HCT116 (cell line): ENCODE measurements at regions not wholly inside any gene's neighbourhood (a gene's known extent, or its start where the extent isn't known, plus 50 kb on each side); places are given as distances from the start of the nearest gene placed in this dataset.

Source experiments
- ATAC-seq: fragments of 200-7000 bp; cut with Tn5 transposase; 2 replicates; pipeline ENCODE4 v1.9.1; 2020; ENCODE audit warnings: mild to moderate bottlenecking, moderate library complexity
- BruUV-seq: library from RNA; stranded (reverse); fragments of 400-500 nt; replicated peaks from 2 replicates; lab custom pipeline; 2021; lab: Mats Ljungman, UMichigan
- CTCF ChIA-PET: fragments of 300-600 bp; sonication (Branson Sonifier 250); formaldehyde crosslinking; loops from one replicate; lab custom pipeline; 2021; ENCODE audit warnings: antibody characterized with exemption; lab: Charles Lee
- POLR2A ChIA-PET: fragments of 300-600, 350-600 bp; sonication (Branson Sonifier 250); formaldehyde crosslinking; loops from one replicate; lab custom pipeline; 2021; ENCODE audit warnings: antibody characterized with exemption; lab: Charles Lee
- RAD21 ChIA-PET, 2 experiments: fragments of 300-600 bp; sonication (Branson Sonifier 250); formaldehyde crosslinking; loops; one replicate each; lab custom pipeline; 2023; ENCODE audit warnings: low total read pairs in 2 of 2; ENCODE audit not compliant: uncharacterized antibody in 2 of 2, unreplicated experiment in 2 of 2, low non-redundant PET in 1 of 2; lab: Charles Lee
- DNase-seq: peaks from one replicate; pipeline ENCODE4 v3.0.0-alpha.2; 2010; ENCODE audit warnings: low read depth, low spot score
- H2AFZ ChIP-seq: fragments of 200-600 bp; shearing (Covaris generic), sonication (generic); 2 replicates; pipeline ENCODE4 v1.6.1; 2017; ENCODE audit warnings: low read depth, mixed run types, mixed read lengths, antibody characterized with exemption, low read length; ENCODE audit not compliant: poor library complexity, severe bottlenecking
- H3K27ac ChIP-seq: 2 replicates; pipeline ENCODE4 v1.5.1; 2012; ENCODE audit warnings: low read depth, low read length
- H3K27me3 ChIP-seq: fragments of 200-600 bp; sonication (generic); 2 replicates; pipeline ENCODE4 v1.6.1; 2016; ENCODE audit warnings: mixed run types, low read length, mixed read lengths; ENCODE audit not compliant: insufficient read depth
- H3K36me3 ChIP-seq, 2 experiments: fragments of 200-500 bp in 1 of 2; fragments of 200-600 bp in 1 of 2; sonication (Bioruptor generic) in 1 of 2; sonication (generic) in 1 of 2; 2 replicates each; pipeline versions ENCODE4 v1.5.1 to v1.6.1; 2014 to 2016; ENCODE audit warnings: low read length in 2 of 2, inconsistent platforms in 1 of 2, mixed read lengths in 1 of 2, mixed run types in 1 of 2; ENCODE audit not compliant: insufficient read depth in 2 of 2, control insufficient read depth in 1 of 2
- H3K4me1 ChIP-seq, 2 experiments: fragments of 200-600 bp in 1 of 2; sonication (generic) in 1 of 2; 2 replicates each; pipeline versions ENCODE4 v1.5.1 to v1.6.1; 2012 to 2017; ENCODE audit warnings: low read length in 2 of 2, inconsistent platforms in 1 of 2, mild to moderate bottlenecking in 1 of 2, mixed read lengths in 1 of 2, mixed run types in 1 of 2, moderate library complexity in 1 of 2; ENCODE audit not compliant: insufficient read depth in 2 of 2, control insufficient read depth in 1 of 2
- H3K4me2 ChIP-seq: fragments of 200-600 bp; sonication (generic); 2 replicates; pipeline ENCODE4 v1.6.1; 2017; ENCODE audit warnings: mixed run types, low read length, mixed read lengths
- H3K4me3 ChIP-seq, 2 experiments: fragments of 200-600 bp in 1 of 2; sonication (generic) in 1 of 2; replicated peaks in 1 of 2; 2 replicates each; pipeline ENCODE4 v1.5.1; 2011 to 2016; ENCODE audit warnings: low read length in 2 of 2, control low read depth in 1 of 2, low read depth in 1 of 2, mild to moderate bottlenecking in 1 of 2, mixed read lengths in 1 of 2, mixed run types in 1 of 2
- H3K79me2 ChIP-seq: fragments of 200-600 bp; sonication (generic); 2 replicates; pipeline ENCODE4 v1.6.1; 2017; ENCODE audit warnings: mild to moderate bottlenecking, mixed run types, low read length, moderate library complexity, mixed read lengths; ENCODE audit not compliant: insufficient read depth
- H3K9ac ChIP-seq: fragments of 200-600 bp; sonication (generic); 2 replicates; pipeline ENCODE4 v1.6.1; 2016; ENCODE audit warnings: low read length, mixed read lengths
- H3K9me2 ChIP-seq: fragments of 200-600 bp; sonication (generic), shearing (Covaris generic); 2 replicates; pipeline ENCODE4 v1.6.1; 2017; ENCODE audit warnings: mixed run types, mild to moderate bottlenecking, moderate library complexity; ENCODE audit not compliant: insufficient read depth
- H3K9me3 ChIP-seq, 2 experiments: fragments of 200-500 bp in 1 of 2; fragments of 200-600 bp in 1 of 2; sonication (Bioruptor generic) in 1 of 2; sonication (generic) in 1 of 2; 2 replicates each; pipeline ENCODE4 v1.6.1; 2014 to 2017; ENCODE audit warnings: low read length in 2 of 2, mixed read lengths in 2 of 2, inconsistent platforms in 1 of 2, low read depth in 1 of 2, mild to moderate bottlenecking in 1 of 2, mixed run types in 1 of 2, moderate library complexity in 1 of 2; ENCODE audit not compliant: control insufficient read depth in 1 of 2, insufficient read depth in 1 of 2
- H4K20me1 ChIP-seq: fragments of 200-600 bp; sonication (generic), shearing (Covaris generic); 2 replicates; pipeline ENCODE4 v1.6.1; 2017; ENCODE audit warnings: mixed run types, mild to moderate bottlenecking, moderate library complexity; ENCODE audit not compliant: insufficient read depth
- ATF3 ChIP-seq: IDR thresholded peaks from 2 replicates; pipeline ENCODE4 v1.6.1; 2012
- ELF1 ChIP-seq: IDR thresholded peaks from 2 replicates; pipeline ENCODE4 v1.6.1; 2012; ENCODE audit warnings: low read depth, borderline replicate concordance
- FOSL1 ChIP-seq: IDR thresholded peaks from 2 replicates; pipeline ENCODE4 v1.6.1; 2012; ENCODE audit warnings: low read depth
- POLR2A ChIP-seq: IDR thresholded peaks from 2 replicates; pipeline ENCODE4 v1.7.0; 2011; ENCODE audit warnings: borderline replicate concordance; ENCODE audit not compliant: insufficient read depth, insufficient read length; ENCODE audit errors: extremely low read depth
- REST ChIP-seq: IDR thresholded peaks from 2 replicates; pipeline ENCODE4 v1.6.1; 2012; ENCODE audit warnings: low read depth
- SIN3A ChIP-seq: IDR thresholded peaks from 2 replicates; pipeline ENCODE4 v1.6.1; 2012; ENCODE audit warnings: low read depth
- ZFX ChIP-seq: fragments of 450-650 bp; IDR thresholded peaks from 2 replicates; pipeline ENCODE4 v1.6.1; 2017
- intact Hi-C: fragments of 100-400 bp; cut with micrococcal nuclease; formaldehyde crosslinking; loops from 2 replicates; pipeline ENCODE4 v1.10.0; 2022

GRCh38 chr1:213686983-213687382 lies 300.8 kb upstream of the PROX1 start:
- RAD21 ChIA-PET = no interaction called here
- TF ChIP-seq SIN3A (no peak), POLR2A (no peak), ZFX (no peak)
- TF ChIP-seq, all 23 proteins: peak for 0
- H3K79me2 ChIP-seq = no peaks in the 10 kb centered on the region
- H3K9me2 ChIP-seq = no peaks in the 10 kb centered on the region
- ATAC-seq = no peak
- no peak overlapping the region for H2AFZ ChIP-seq
- CTCF ChIA-PET = no interaction called here
- no peak overlapping the region for H3K27ac ChIP-seq
- no peaks in the 10 kb centered on the region for H3K9me3 ChIP-seq
- POLR2A ChIA-PET = no interaction called here
- H3K36me3 ChIP-seq = no peaks in the 10 kb centered on the region
- no peak overlapping the region for H3K4me3 ChIP-seq
- H3K4me1 ChIP-seq = no peaks in the 10 kb centered on the region
- no peak overlapping the region for H3K9ac ChIP-seq
- H3K4me2 ChIP-seq = no peak overlapping the region
- H3K27me3 ChIP-seq = 0 out of 2 replicates have a peak, but pooled peaks cover 3% of the 10 kb centered on the region
- BruUV-seq = no TSS peak
- intact Hi-C loops = no loop called here
- DNase-seq = no peak
- no peaks in the 10 kb centered on the region for H4K20me1 ChIP-seq

- Histone ChIP-seq H3K4me1 (no peaks in the 10 kb centered on the region), H3K27ac (no peak overlapping the region), H4K20me1 (no peaks in the 10 kb centered on the region), H2AFZ (no peak overlapping the region), H3K4me3 (no peak overlapping the region), H3K9me2 (no peaks in the 10 kb centered on the region), H3K4me2 (no peak overlapping the region), H3K79me2 (no peaks in the 10 kb centered on the region), H3K9me3 (no peaks in the 10 kb centered on the region), H3K27me3 (0 out of 2 replicates have a peak, but pooled peaks cover 3% of the 10 kb centered on the region), H3K9ac (no peak overlapping the region), H3K36me3 (no peaks in the 10 kb centered on the region)
- ChIA-PET POLR2A (no interaction called here), RAD21 (no interaction called here), CTCF (no interaction called here)
- no peak for TF ChIP-seq FOSL1
- TF ChIP-seq ATF3 = no peak
- TF ChIP-seq ELF1 = no peak
- TF ChIP-seq REST = no peak
- ATAC-seq (no peak), DNase-seq (no peak)
- intact Hi-C loops = no loop called here
- no TSS peak for BruUV-seq
Observed at GRCh38 chr1:213687832-213688231, 299.9 kb upstream of the PROX1 start.
